H9 (cell line): ENCODE measurements at regions not wholly inside any gene's neighbourhood (a gene's known extent, or its start where the extent isn't known, plus 50 kb on each side); places are given as distances from the start of the nearest gene placed in this dataset.

Experiments
- DNase-seq: peaks from one replicate; pipeline ENCODE4 v3.0.0-alpha.2; 2017
- H2AFZ ChIP-seq: one replicate; pipeline ENCODE4 v1.6.1; 2013; ENCODE audit warnings: mild to moderate bottlenecking, low read length, control low read depth, moderate library complexity
- H2AK5ac ChIP-seq: 2 replicates; pipeline ENCODE4 v1.6.1; 2013; ENCODE audit warnings: low read length, control low read depth, mixed read lengths; ENCODE audit not compliant: insufficient read length
- H2BK120ac ChIP-seq: one replicate; pipeline ENCODE4 v1.6.1; 2013; ENCODE audit warnings: low read depth, mild to moderate bottlenecking, low read length, control low read depth, inconsistent platforms; ENCODE audit not compliant: poor library complexity, severe bottlenecking
- H2BK12ac ChIP-seq: 2 replicates; pipeline ENCODE4 v1.6.1; 2013; ENCODE audit warnings: low read length, control low read depth, mixed read lengths, low read depth; ENCODE audit not compliant: insufficient read length
- H2BK15ac ChIP-seq: 2 replicates; pipeline ENCODE4 v1.6.1; 2013; ENCODE audit warnings: low read depth, low read length, control low read depth
- H2BK20ac ChIP-seq: one replicate; pipeline ENCODE4 v1.6.1; 2013; ENCODE audit warnings: low read depth, mild to moderate bottlenecking, low read length, control low read depth, inconsistent platforms; ENCODE audit not compliant: poor library complexity, severe bottlenecking
- H2BK5ac ChIP-seq: 2 replicates; pipeline ENCODE4 v1.6.1; 2013; ENCODE audit warnings: low read length, control low read depth, mixed read lengths; ENCODE audit not compliant: insufficient read length
- H3K14ac ChIP-seq: 2 replicates; pipeline ENCODE4 v1.6.1; 2013; ENCODE audit warnings: low read length, control low read depth; ENCODE audit not compliant: insufficient read depth
- H3K18ac ChIP-seq: 2 replicates; pipeline ENCODE4 v1.6.1; 2013; ENCODE audit warnings: low read depth, mild to moderate bottlenecking, mixed read lengths, low read length, control low read depth; ENCODE audit not compliant: insufficient read length
- H3K23ac ChIP-seq: 2 replicates; pipeline ENCODE4 v1.6.1; 2013; ENCODE audit warnings: low read length, control low read depth, mixed read lengths, low read depth; ENCODE audit not compliant: insufficient read length
- H3K23me2 ChIP-seq: 2 replicates; pipeline ENCODE4 v1.6.1; 2013; ENCODE audit warnings: low read depth, mild to moderate bottlenecking, mixed read lengths, low read length, control low read depth; ENCODE audit not compliant: insufficient read length, poor library complexity, severe bottlenecking
- H3K27ac ChIP-seq: 2 replicates; pipeline ENCODE4 v1.5.1; 2013; ENCODE audit warnings: low read length, control low read depth, mixed read lengths, low read depth; ENCODE audit not compliant: insufficient read length
- H3K27me3 ChIP-seq: 2 replicates; pipeline ENCODE4 v1.6.1; 2013; ENCODE audit warnings: low read length, control low read depth, inconsistent platforms; ENCODE audit not compliant: insufficient read depth
- H3K4ac ChIP-seq: 2 replicates; pipeline ENCODE4 v1.6.1; 2013; ENCODE audit warnings: low read depth, mild to moderate bottlenecking, control low read depth, inconsistent platforms, low read length, moderate library complexity
- H3K4me1 ChIP-seq: 2 replicates; pipeline ENCODE4 v1.6.1; 2013; ENCODE audit warnings: low read length, control low read depth, inconsistent platforms; ENCODE audit not compliant: insufficient read depth
- H3K4me2 ChIP-seq: 2 replicates; pipeline ENCODE4 v1.6.1; 2013; ENCODE audit warnings: low read length, control low read depth, mixed read lengths; ENCODE audit not compliant: insufficient read length, insufficient read depth
- H3K56ac ChIP-seq: 2 replicates; pipeline ENCODE4 v1.6.1; 2013; ENCODE audit warnings: low read depth, mild to moderate bottlenecking, mixed read lengths, low read length, control low read depth; ENCODE audit not compliant: insufficient read length
- H3K79me1 ChIP-seq: 2 replicates; pipeline ENCODE4 v1.6.1; 2013; ENCODE audit warnings: low read depth, mild to moderate bottlenecking, moderate library complexity, low read length, control low read depth, inconsistent platforms; ENCODE audit not compliant: insufficient read depth, poor library complexity, severe bottlenecking
- H3K79me2 ChIP-seq: 2 replicates; pipeline ENCODE4 v1.6.1; 2013; ENCODE audit warnings: low read length, control low read depth, inconsistent platforms; ENCODE audit not compliant: insufficient read depth
- H3K9ac ChIP-seq: 2 replicates; pipeline ENCODE4 v1.6.1; 2013; ENCODE audit warnings: low read length, control low read depth, mixed read lengths; ENCODE audit not compliant: insufficient read length; ENCODE audit errors: extremely low read depth
- H3K9me3 ChIP-seq: one replicate; pipeline ENCODE4 v1.6.1; 2013; ENCODE audit warnings: low read depth, low read length, inconsistent platforms; ENCODE audit not compliant: control insufficient read depth
- H3T11ph ChIP-seq: one replicate; pipeline ENCODE4 v1.6.1; 2013; ENCODE audit warnings: mild to moderate bottlenecking, low read length, control low read depth, inconsistent platforms
- H4K20me1 ChIP-seq: one replicate; pipeline ENCODE4 v1.6.1; 2013; ENCODE audit not compliant: control insufficient read depth, insufficient read length, insufficient read depth
- H4K5ac ChIP-seq: 2 replicates; pipeline ENCODE4 v1.6.1; 2013; ENCODE audit warnings: low read depth, mild to moderate bottlenecking, mixed read lengths, low read length, control low read depth; ENCODE audit not compliant: insufficient read length
- H4K8ac ChIP-seq: replicated peaks from 2 replicates; pipeline ENCODE4 v1.6.1; 2013; ENCODE audit warnings: low read length, control low read depth, mixed read lengths, low read depth; ENCODE audit not compliant: insufficient read length
- H4K91ac ChIP-seq: 2 replicates; pipeline ENCODE4 v1.6.1; 2013; ENCODE audit warnings: low read depth, mild to moderate bottlenecking, moderate library complexity, mixed read lengths, low read length, control low read depth; ENCODE audit not compliant: insufficient read length
- H3K27ac Mint-ChIP-seq, 3 experiments: 2 replicates in 2 of 3; 3 replicates in 1 of 3; pipeline ENCODE4 v1.8.0; 2020 to 2021; ENCODE audit warnings: mixed read lengths in 3 of 3, mild to moderate bottlenecking in 1 of 3, moderate library complexity in 1 of 3
- H3K27me3 Mint-ChIP-seq: 2 replicates; pipeline ENCODE4 v1.8.0; 2021; ENCODE audit warnings: low read depth, mild to moderate bottlenecking, moderate library complexity, mixed read lengths
- H3K36me3 Mint-ChIP-seq, 3 experiments: 2 replicates in 2 of 3; 3 replicates in 1 of 3; pipeline ENCODE4 v1.8.0; 2020 to 2021; ENCODE audit warnings: low read depth in 3 of 3, mixed read lengths in 3 of 3; ENCODE audit not compliant: insufficient read depth in 1 of 3
- H3K4me1 Mint-ChIP-seq, 2 experiments: 2 replicates each; pipeline ENCODE4 v1.8.0; 2020; ENCODE audit warnings: mixed read lengths in 2 of 2
- H3K4me3 Mint-ChIP-seq, 2 experiments: 2 replicates in 1 of 2; 3 replicates in 1 of 2; pipeline ENCODE4 v1.8.0; 2020 to 2021; ENCODE audit warnings: mild to moderate bottlenecking in 2 of 2, mixed read lengths in 2 of 2, moderate library complexity in 1 of 2
- H3K9me3 Mint-ChIP-seq, 2 experiments: 2 replicates in 1 of 2; 3 replicates in 1 of 2; pipeline ENCODE4 v1.8.0; 2020; ENCODE audit warnings: mild to moderate bottlenecking in 2 of 2, mixed read lengths in 2 of 2, moderate library complexity in 1 of 2
- WGBS: extraction: QIAGEN DNeasy Blood & Tissue Kit; methylation state at CpG from one replicate; pipeline ENCODE4 v1.1.7; 2013; ENCODE audit warnings: missing lambda C conversion rate, low lambda C conversion rate, mixed read lengths; ENCODE audit not compliant: insufficient read length; ENCODE audit errors: extremely low coverage; 5-methylcytosine and 5-hydroxymethylcytosine counted together
- TF ChIP-seq, protein P1 (sequence below): fragments of 200-600 bp; sonication (generic); conservative IDR thresholded peaks from 3 replicates; pipeline ENCODE4 v1.8.0; 2021; ENCODE audit warnings: antibody characterized with exemption, mild to moderate bottlenecking

DNA sequence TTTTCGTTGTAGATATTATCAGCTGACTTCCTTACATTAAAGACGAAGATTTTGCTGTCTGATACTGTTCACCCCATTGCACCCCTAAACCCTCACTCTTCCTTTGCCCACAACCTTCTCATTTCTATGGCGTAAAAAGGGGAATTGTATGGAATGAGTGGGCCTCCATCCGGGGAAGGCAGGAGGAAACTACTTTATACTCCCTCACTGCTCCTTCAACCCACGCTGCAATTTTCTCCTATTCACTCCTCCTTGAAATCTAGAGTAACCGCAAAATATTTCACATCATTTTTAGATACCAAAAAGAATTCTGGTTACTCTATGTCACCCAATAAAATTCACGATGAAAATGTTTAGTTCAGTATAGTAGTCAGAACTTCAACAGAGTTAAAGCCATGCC lies 330.8 kb downstream of the DIRAS2 start:
- no peak overlapping the region for H3K18ac ChIP-seq
- H3K4ac ChIP-seq, result no peak overlapping the region
- H2AFZ ChIP-seq, result no peak overlapping the region
- no peak overlapping the region for H2AK5ac ChIP-seq
- no peak overlapping the region for H3K27ac ChIP-seq
- H3K79me2 ChIP-seq, result no peaks in the 10 kb centered on the region
- no peak overlapping the region for H3K4me3 Mint-ChIP-seq
- H3K9me3 Mint-ChIP-seq, result no peaks in the 10 kb centered on the region
- H3K23me2 ChIP-seq, result no peaks in the 10 kb centered on the region
- no CpG with 5 or more reads among the region's 7 CpGs for WGBS
- H2BK120ac ChIP-seq, result no peak overlapping the region
- H3K9me3 ChIP-seq, result no peaks in the 10 kb centered on the region
- H2BK20ac ChIP-seq, result no peak overlapping the region
- H3K27me3 Mint-ChIP-seq, result no peaks in the 10 kb centered on the region; the same call in 1 of the 2 replicates
- no peaks in the 10 kb centered on the region for H3K4me1 ChIP-seq
- H3K27me3 ChIP-seq, result no peaks in the 10 kb centered on the region
- no peak overlapping the region for H3K9ac ChIP-seq
- H3K4me2 ChIP-seq, result no peak overlapping the region
- no peak overlapping the region for H4K8ac ChIP-seq
- H3K36me3 Mint-ChIP-seq, result no peaks in the 10 kb centered on the region
- no peaks in the 10 kb centered on the region for H3K4me1 Mint-ChIP-seq
- H4K5ac ChIP-seq, result no peak overlapping the region
- no peak for DNase-seq
- no peaks in the 10 kb centered on the region for H4K20me1 ChIP-seq
- H3K14ac ChIP-seq, result no peak overlapping the region
- TF ChIP-seq, protein P1, sequence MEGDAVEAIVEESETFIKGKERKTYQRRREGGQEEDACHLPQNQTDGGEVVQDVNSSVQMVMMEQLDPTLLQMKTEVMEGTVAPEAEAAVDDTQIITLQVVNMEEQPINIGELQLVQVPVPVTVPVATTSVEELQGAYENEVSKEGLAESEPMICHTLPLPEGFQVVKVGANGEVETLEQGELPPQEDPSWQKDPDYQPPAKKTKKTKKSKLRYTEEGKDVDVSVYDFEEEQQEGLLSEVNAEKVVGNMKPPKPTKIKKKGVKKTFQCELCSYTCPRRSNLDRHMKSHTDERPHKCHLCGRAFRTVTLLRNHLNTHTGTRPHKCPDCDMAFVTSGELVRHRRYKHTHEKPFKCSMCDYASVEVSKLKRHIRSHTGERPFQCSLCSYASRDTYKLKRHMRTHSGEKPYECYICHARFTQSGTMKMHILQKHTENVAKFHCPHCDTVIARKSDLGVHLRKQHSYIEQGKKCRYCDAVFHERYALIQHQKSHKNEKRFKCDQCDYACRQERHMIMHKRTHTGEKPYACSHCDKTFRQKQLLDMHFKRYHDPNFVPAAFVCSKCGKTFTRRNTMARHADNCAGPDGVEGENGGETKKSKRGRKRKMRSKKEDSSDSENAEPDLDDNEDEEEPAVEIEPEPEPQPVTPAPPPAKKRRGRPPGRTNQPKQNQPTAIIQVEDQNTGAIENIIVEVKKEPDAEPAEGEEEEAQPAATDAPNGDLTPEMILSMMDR, result no peak
- no peak overlapping the region for H2BK12ac ChIP-seq
- H3K56ac ChIP-seq, result no peak overlapping the region
- no peak overlapping the region for H2BK15ac ChIP-seq
- H4K91ac ChIP-seq, result no peak overlapping the region
- H3T11ph ChIP-seq, result no peak overlapping the region
- no peaks in the 10 kb centered on the region for H3K79me1 ChIP-seq
- H2BK5ac ChIP-seq, result no peak overlapping the region
- H3K27ac Mint-ChIP-seq, result no peak overlapping the region
- no peak overlapping the region for H3K23ac ChIP-seq
